HG03159 (cell line): ENCODE measurements at regions not wholly inside any gene's neighbourhood (a gene's known extent, or its start where the extent isn't known, plus 50 kb on each side); places are given as distances from the start of the nearest gene placed in this dataset.
"Not testable (repeated sequence)": the region's sequence is repeated elsewhere in the genome, so short reads cannot be mapped to it uniquely, and the experiment has no call there.

Experiments
- ATAC-seq: cut with Tn5 transposase; IDR thresholded peaks from one replicate; pipeline ENCODE4 v1.9.1; 2021; ENCODE audit warnings: mild to moderate bottlenecking, moderate library complexity; ENCODE audit not compliant: unreplicated experiment

GRCh38 chr17:34039759-34040555 is 215.1 kb upstream of the CCL2 start:
- ATAC-seq, result not testable (repeated sequence)

- no peak for ATAC-seq
These were observed 209.1 kb upstream of the CCL2 start for GRCh38 chr17:34045990-34046389.

GRCh38 chr17:34051046-34051445 is 204.0 kb upstream of the CCL2 start:
- ATAC-seq, result no peak

- ATAC-seq, result no peak
These were observed 200.6 kb upstream of the CCL2 start for GRCh38 chr17:34054495-34054894.

- no peak for ATAC-seq
These were observed 199.5 kb upstream of the CCL2 start for GRCh38 chr17:34055606-34056005.

- no peak for ATAC-seq
These were observed 195.5 kb upstream of the CCL2 start for GRCh38 chr17:34059423-34060220.

- ATAC-seq, result no peak
These were observed 188.6 kb upstream of the CCL2 start for GRCh38 chr17:34066528-34066927.

- ATAC-seq, result no peak
These were observed 188.1 kb upstream of the CCL2 start for GRCh38 chr17:34067011-34067410.

GRCh38 chr17:34068571-34068970 is 186.5 kb upstream of the CCL2 start:
- ATAC-seq, result no peak

- ATAC-seq, result no peak
These were observed 184.4 kb upstream of the CCL2 start for GRCh38 chr17:34070712-34071111.

- no peak for ATAC-seq
These were observed 183.1 kb upstream of the CCL2 start for GRCh38 chr17:34071886-34072420.

GRCh38 chr17:34075076-34075475 is 180.0 kb upstream of the CCL2 start:
- no peak for ATAC-seq

- ATAC-seq, result no peak
These were observed 178.1 kb upstream of the CCL2 start for GRCh38 chr17:34076743-34077631.

GRCh38 chr17:34081269-34081668 is 173.8 kb upstream of the CCL2 start:
- ATAC-seq, result no peak

- ATAC-seq, result no peak
These were observed 172.7 kb upstream of the CCL2 start for GRCh38 chr17:34082404-34082803.

- ATAC-seq, result not testable (repeated sequence)
These were observed 166.0 kb upstream of the CCL2 start for GRCh38 chr17:34089042-34089441.

GRCh38 chr17:34090593-34090992 is 164.5 kb upstream of the CCL2 start:
- no peak for ATAC-seq

GRCh38 chr17:34091975-34092374 is 163.1 kb upstream of the CCL2 start:
- no peak for ATAC-seq

GRCh38 chr17:34095106-34095505 is 160.0 kb upstream of the CCL2 start:
- ATAC-seq, result no peak

GRCh38 chr17:34098699-34099098 is 156.4 kb upstream of the CCL2 start:
- ATAC-seq, result no peak
